ENCODE measurements at regions not wholly inside any gene's neighbourhood (a gene's known extent, or its start where the extent isn't known, plus 50 kb on each side); places are given as distances from the start of the nearest gene placed in this dataset.
"Not testable (repeated sequence)": the region's sequence is repeated elsewhere in the genome, so short reads cannot be mapped to it uniquely, and the experiment has no call there.

GRCh38 chr11:81303038-81303664 is 1430.5 kb downstream of the FAM181B start:
- TF ChIP-seq TARDBP (IDR thresholded peaks at IDR 0.05) (no peak), NFRKB (IDR thresholded peaks at IDR 0.05) (no peak), LEF1 (IDR thresholded peaks at IDR 0.05; ENCODE audit: borderline replicate concordance) (no peak), ARNT (IDR thresholded peaks at IDR 0.05) (no peak), FOXM1 (IDR thresholded peaks at IDR 0.05; ENCODE audit: borderline replicate concordance) (no peak), CTBP1 (IDR thresholded peaks at IDR 0.05; ENCODE audit: borderline replicate concordance) (no peak), L3MBTL2 (conservative IDR thresholded peaks at IDR 0.05) (no peak), FOXA1 (IDR thresholded peaks at IDR 0.05) (no peak), FOXK2 (IDR thresholded peaks at IDR 0.05) (no peak), PKNOX1 (IDR thresholded peaks at IDR 0.05) (no peak), SP1 (IDR thresholded peaks at IDR 0.05) (no peak), BHLHE40 (IDR thresholded peaks at IDR 0.05; ENCODE audit: borderline replicate concordance) (no peak)
- ChIA-PET CTCF (no interaction called here), POLR2A (no interaction called here)
- DNase-seq (ENCODE audit: extremely low spot score), result no peak

- POLR2A ChIA-PET, result no interaction called here
- DNase-seq (ENCODE audit: extremely low spot score), result no peak
- no peak for TF ChIP-seq BHLHE40 (IDR thresholded peaks at IDR 0.05; ENCODE audit: borderline replicate concordance)
- no peak for TF ChIP-seq FOXM1 (IDR thresholded peaks at IDR 0.05; ENCODE audit: borderline replicate concordance)
- no peak for TF ChIP-seq CTBP1 (IDR thresholded peaks at IDR 0.05; ENCODE audit: borderline replicate concordance)
- TF ChIP-seq SP1 (IDR thresholded peaks at IDR 0.05), result no peak
- no peak for TF ChIP-seq NFRKB (IDR thresholded peaks at IDR 0.05)
- TF ChIP-seq PKNOX1 (IDR thresholded peaks at IDR 0.05), result no peak
- CTCF ChIA-PET, result no interaction called here
These were observed 1432.4 kb downstream of the FAM181B start for GRCh38 chr11:81301166-81301830.

GRCh38 chr11:81286959-81287358 is 1446.7 kb downstream of the FAM181B start:
- DNase-seq (ENCODE audit: extremely low spot score), result no peak
- ChIA-PET POLR2A (no interaction called here), CTCF (no interaction called here)
- TF ChIP-seq SP1 (IDR thresholded peaks at IDR 0.05) (no peak), FOXM1 (IDR thresholded peaks at IDR 0.05; ENCODE audit: borderline replicate concordance) (no peak), BHLHE40 (IDR thresholded peaks at IDR 0.05; ENCODE audit: borderline replicate concordance) (no peak), FOXA1 (IDR thresholded peaks at IDR 0.05) (no peak), HDGF (IDR thresholded peaks at IDR 0.05; ENCODE audit: borderline replicate concordance) (no peak), ELF4 (IDR thresholded peaks at IDR 0.05) (no peak), NFRKB (IDR thresholded peaks at IDR 0.05) (no peak), ARNT (IDR thresholded peaks at IDR 0.05) (no peak), FOXK2 (IDR thresholded peaks at IDR 0.05) (no peak), PKNOX1 (IDR thresholded peaks at IDR 0.05) (no peak), L3MBTL2 (conservative IDR thresholded peaks at IDR 0.05) (no peak)

- TF ChIP-seq SP1 (IDR thresholded peaks at IDR 0.05), result no peak
- no peak for TF ChIP-seq L3MBTL2 (conservative IDR thresholded peaks at IDR 0.05)
- no peak for TF ChIP-seq FOXA1 (IDR thresholded peaks at IDR 0.05)
- TF ChIP-seq NFRKB (IDR thresholded peaks at IDR 0.05), result no peak
- TF ChIP-seq CTBP1 (IDR thresholded peaks at IDR 0.05; ENCODE audit: borderline replicate concordance), result no peak
- TF ChIP-seq LEF1 (IDR thresholded peaks at IDR 0.05; ENCODE audit: borderline replicate concordance), result no peak
- TF ChIP-seq SUZ12 (IDR thresholded peaks at IDR 0.05), result no peak
- TF ChIP-seq BHLHE40 (IDR thresholded peaks at IDR 0.05; ENCODE audit: borderline replicate concordance), result no peak
- no peak for TF ChIP-seq HDGF (IDR thresholded peaks at IDR 0.05; ENCODE audit: borderline replicate concordance)
- TF ChIP-seq TARDBP (IDR thresholded peaks at IDR 0.05), result no peak
- TF ChIP-seq ELF4 (IDR thresholded peaks at IDR 0.05), result no peak
- no peak for TF ChIP-seq FOXM1 (IDR thresholded peaks at IDR 0.05; ENCODE audit: borderline replicate concordance)
- TF ChIP-seq PKNOX1 (IDR thresholded peaks at IDR 0.05), result no peak
- no peak for TF ChIP-seq ARNT (IDR thresholded peaks at IDR 0.05)
- TF ChIP-seq ZNF384 (IDR thresholded peaks at IDR 0.05), result no peak
- TF ChIP-seq FOXK2 (IDR thresholded peaks at IDR 0.05), result no peak
- no peak for DNase-seq (ENCODE audit: extremely low spot score)
- ChIA-PET POLR2A (no interaction called here), CTCF (no interaction called here)
These were observed 1447.1 kb downstream of the FAM181B start for GRCh38 chr11:81286550-81286949.

- DNase-seq (ENCODE audit: extremely low spot score); POLR2A ChIA-PET; CTCF ChIA-PET: not testable (repeated sequence)
These were observed 1453.4 kb downstream of the FAM181B start for GRCh38 chr11:81280228-81280627.

- DNase-seq (ENCODE audit: extremely low spot score), result no peak
- TF ChIP-seq CTBP1 (IDR thresholded peaks at IDR 0.05; ENCODE audit: borderline replicate concordance) (no peak), SP1 (IDR thresholded peaks at IDR 0.05) (no peak), HDGF (IDR thresholded peaks at IDR 0.05; ENCODE audit: borderline replicate concordance) (no peak), FOXA1 (IDR thresholded peaks at IDR 0.05) (no peak), FOXK2 (IDR thresholded peaks at IDR 0.05) (no peak), PKNOX1 (IDR thresholded peaks at IDR 0.05) (no peak), ELF4 (IDR thresholded peaks at IDR 0.05) (no peak), LEF1 (IDR thresholded peaks at IDR 0.05; ENCODE audit: borderline replicate concordance) (no peak), SUZ12 (IDR thresholded peaks at IDR 0.05) (no peak), TARDBP (IDR thresholded peaks at IDR 0.05) (no peak), ARNT (IDR thresholded peaks at IDR 0.05) (no peak), BHLHE40 (IDR thresholded peaks at IDR 0.05; ENCODE audit: borderline replicate concordance) (no peak), L3MBTL2 (conservative IDR thresholded peaks at IDR 0.05) (no peak), ZNF384 (IDR thresholded peaks at IDR 0.05) (no peak), NFRKB (IDR thresholded peaks at IDR 0.05) (no peak), FOXM1 (IDR thresholded peaks at IDR 0.05; ENCODE audit: borderline replicate concordance) (no peak)
- POLR2A ChIA-PET, result no interaction called here
- CTCF ChIA-PET, result no interaction called here
These were observed 1454.7 kb downstream of the FAM181B start for GRCh38 chr11:81278991-81279390.
